ENCODE measurements at regions not wholly inside any gene's neighbourhood (a gene's known extent, or its start where the extent isn't known, plus 50 kb on each side); places are given as distances from the start of the nearest gene placed in this dataset.

DNA sequence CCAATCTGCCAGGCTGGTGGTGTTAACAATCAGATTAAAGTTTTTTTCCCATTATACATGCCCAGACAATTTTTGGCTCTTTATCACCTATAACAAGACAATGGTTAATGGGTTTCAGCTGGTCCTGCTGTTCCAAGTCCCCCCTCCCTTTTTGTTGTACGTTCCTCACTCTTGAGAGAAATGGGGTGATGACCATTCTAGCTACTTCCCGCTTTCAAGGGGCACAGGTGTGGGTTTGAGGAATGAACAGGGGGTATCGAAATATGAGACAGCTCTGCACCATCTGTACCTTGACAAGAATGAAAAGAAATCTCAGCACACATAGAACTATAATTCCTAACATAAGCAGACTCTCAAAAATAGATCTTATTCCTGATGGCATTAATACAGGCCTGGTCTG, 326.8 kb downstream of the PTPRU start:
- TF ChIP-seq, protein P1, sequence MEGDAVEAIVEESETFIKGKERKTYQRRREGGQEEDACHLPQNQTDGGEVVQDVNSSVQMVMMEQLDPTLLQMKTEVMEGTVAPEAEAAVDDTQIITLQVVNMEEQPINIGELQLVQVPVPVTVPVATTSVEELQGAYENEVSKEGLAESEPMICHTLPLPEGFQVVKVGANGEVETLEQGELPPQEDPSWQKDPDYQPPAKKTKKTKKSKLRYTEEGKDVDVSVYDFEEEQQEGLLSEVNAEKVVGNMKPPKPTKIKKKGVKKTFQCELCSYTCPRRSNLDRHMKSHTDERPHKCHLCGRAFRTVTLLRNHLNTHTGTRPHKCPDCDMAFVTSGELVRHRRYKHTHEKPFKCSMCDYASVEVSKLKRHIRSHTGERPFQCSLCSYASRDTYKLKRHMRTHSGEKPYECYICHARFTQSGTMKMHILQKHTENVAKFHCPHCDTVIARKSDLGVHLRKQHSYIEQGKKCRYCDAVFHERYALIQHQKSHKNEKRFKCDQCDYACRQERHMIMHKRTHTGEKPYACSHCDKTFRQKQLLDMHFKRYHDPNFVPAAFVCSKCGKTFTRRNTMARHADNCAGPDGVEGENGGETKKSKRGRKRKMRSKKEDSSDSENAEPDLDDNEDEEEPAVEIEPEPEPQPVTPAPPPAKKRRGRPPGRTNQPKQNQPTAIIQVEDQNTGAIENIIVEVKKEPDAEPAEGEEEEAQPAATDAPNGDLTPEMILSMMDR (IDR thresholded peaks at IDR 0.05), result no peak
- H3K36me3 ChIP-seq (ENCODE audit: low read depth), result no peaks in the 10 kb centered on the region
- ATAC-seq, result no peak
- H3K4me3 ChIP-seq, result no peak overlapping the region
- H3K4me1 ChIP-seq (ENCODE audit: low read depth), result no peaks in the 10 kb centered on the region
- DNase-seq, result no peak
- intact Hi-C loops (cut with DNase I, micrococcal nuclease), result no loop called here
- peaks cover 45% of the 10 kb centered on the region for H3K9me3 ChIP-seq

DNA sequence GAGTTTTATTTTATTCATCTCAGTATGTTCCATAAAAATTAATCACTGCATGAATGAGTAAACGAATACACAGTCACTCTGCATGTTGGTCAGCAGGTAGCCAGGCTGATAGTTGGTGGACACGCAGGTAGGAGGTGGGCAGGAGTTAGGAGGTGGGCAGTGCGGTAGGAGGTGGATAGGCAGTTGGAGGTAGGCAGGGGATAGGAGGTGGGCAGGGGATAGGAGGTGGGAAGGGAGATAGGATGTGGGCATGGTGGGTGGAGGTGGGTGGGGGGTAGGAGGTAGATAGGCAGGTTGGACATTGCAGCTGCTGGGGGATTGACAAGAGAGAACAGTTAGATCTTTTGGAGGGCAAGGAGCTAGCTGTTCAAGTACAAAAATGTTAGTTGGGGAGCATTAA, 322.7 kb downstream of the PTPRU start:
- no peaks in the 10 kb centered on the region for H3K4me1 ChIP-seq (ENCODE audit: low read depth)
- H3K9me3 ChIP-seq, result peaks cover 15% of the 10 kb centered on the region
- no peak for DNase-seq
- TF ChIP-seq, protein P1 (IDR thresholded peaks at IDR 0.05), result no peak
- intact Hi-C loops (cut with DNase I, micrococcal nuclease), result no loop called here
- no peak overlapping the region for H3K4me3 ChIP-seq
- no peaks in the 10 kb centered on the region for H3K36me3 ChIP-seq (ENCODE audit: low read depth)
- no peak for ATAC-seq

DNA sequence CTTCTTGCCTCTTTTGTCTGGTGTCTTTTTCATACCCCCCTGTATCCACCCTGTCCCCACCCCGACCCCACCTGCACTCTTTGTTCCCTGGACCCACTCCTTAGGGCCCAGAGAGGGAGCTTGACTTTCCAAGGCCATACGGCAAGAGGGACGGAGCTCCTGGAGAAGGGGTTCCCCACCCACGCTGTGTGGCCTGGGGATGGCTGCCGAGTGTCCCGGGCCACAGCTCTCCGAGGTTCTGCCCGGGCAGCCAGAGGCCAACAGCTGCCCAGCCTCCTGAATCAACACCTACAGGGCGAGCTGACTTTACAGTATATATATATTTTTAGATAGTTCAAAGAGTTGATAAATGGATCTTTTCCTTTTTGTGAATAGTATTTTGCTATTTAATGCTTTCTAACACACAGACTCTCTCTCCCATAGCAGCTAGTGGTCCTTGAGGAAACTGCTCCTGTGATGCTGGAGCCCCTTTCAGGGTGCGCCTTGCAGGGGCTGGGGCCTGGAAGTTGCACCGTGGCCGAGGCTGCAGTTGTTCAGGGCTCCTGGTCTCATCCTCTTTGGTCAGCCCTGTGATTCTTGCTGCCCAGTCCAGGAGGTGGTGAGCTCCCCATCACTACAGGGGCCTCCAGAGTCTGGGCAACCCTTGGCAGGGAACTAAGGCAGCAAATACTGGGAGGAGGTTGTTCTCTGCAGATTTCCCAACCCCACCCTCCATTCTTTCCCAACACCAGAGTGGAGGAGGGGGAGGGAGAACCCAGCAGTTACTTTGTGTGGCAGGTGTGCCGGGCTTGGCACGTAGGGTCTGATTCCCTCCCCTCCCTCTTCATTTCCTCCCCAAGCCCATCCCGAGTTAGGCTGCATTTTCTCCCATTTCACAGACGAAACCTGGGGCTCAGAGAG, 321.6 kb downstream of the PTPRU start:
- no peak for DNase-seq
- intact Hi-C loops (cut with DNase I, micrococcal nuclease), result no loop called here
- TF ChIP-seq, protein P1 (IDR thresholded peaks at IDR 0.05), result no peak

DNA sequence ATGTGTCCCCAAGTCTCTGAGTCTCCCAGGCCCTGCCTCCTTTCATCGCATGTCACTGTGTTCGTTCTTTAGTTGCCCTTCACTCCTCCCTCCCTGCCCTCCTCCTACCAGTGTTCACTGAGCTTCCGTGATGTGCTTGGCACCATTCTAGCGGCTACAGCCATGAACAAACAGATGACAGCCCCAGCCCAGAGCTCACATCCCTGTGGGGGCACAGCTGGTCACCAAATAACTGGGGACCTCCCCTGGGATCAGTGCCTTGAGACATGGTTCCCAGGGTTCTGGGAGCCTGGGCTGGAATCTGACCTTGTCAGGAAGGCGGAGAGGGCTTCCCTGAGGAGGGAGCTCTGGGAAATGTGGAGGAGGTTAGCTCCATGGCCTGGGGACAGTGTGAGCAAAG, 320.7 kb downstream of the PTPRU start:
- intact Hi-C loops (cut with DNase I, micrococcal nuclease), result no loop called here
- TF ChIP-seq, protein P1 (IDR thresholded peaks at IDR 0.05), result no peak
- no peaks in the 10 kb centered on the region for H3K4me1 ChIP-seq (ENCODE audit: low read depth)
- DNase-seq, result no peak
- H3K4me3 ChIP-seq, result no peak overlapping the region
- no peak for ATAC-seq
- no peaks in the 10 kb centered on the region for H3K36me3 ChIP-seq (ENCODE audit: low read depth)
- no peaks in the 10 kb centered on the region for H3K9me3 ChIP-seq

More for the DNA sequence above, 321.6 kb downstream of the PTPRU start:
- Histone ChIP-seq H3K36me3 (ENCODE audit: low read depth) (no peaks in the 10 kb centered on the region), H3K4me1 (ENCODE audit: low read depth) (no peaks in the 10 kb centered on the region), H3K4me3 (no peak overlapping the region), H3K9me3 (peaks cover 4% of the 10 kb centered on the region)
- no peak for ATAC-seq

DNA sequence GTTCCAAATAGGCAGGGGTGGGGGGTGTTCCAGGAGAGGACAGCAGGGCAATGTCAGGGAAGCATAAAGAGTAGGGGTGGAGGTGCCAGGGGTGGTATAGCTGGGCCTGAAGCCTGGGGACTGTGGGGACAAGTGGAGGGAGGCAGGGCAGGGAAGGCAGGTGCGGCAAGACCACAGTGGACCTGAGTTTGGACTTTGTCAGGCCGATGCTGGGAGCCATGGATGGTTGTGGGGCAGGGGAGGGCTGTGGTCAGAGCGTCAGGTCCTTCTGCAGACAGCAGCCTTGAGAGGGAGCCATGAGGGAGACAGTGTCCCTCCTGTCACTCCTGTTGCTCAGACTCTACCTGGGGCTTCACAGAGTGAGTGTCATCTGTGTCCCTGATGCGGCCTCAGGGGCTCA, 320.3 kb downstream of the PTPRU start:
- intact Hi-C loops (cut with DNase I, micrococcal nuclease), result no loop called here
- TF ChIP-seq, protein P1 (IDR thresholded peaks at IDR 0.05), result no peak
- Histone ChIP-seq H3K9me3 (no peaks in the 10 kb centered on the region), H3K36me3 (ENCODE audit: low read depth) (no peaks in the 10 kb centered on the region), H3K4me3 (no peak overlapping the region), H3K4me1 (ENCODE audit: low read depth) (no peaks in the 10 kb centered on the region)
- no peak for DNase-seq
- no peak for ATAC-seq

All from mucosa of descending colon (tissue), 3 donors.